MCF 10A (cell line): ENCODE measurements at regions not wholly inside any gene's neighbourhood (a gene's known extent, or its start where the extent isn't known, plus 50 kb on each side); places are given as distances from the start of the nearest gene placed in this dataset.

Experiments used
- BruUV-seq: library from RNA; stranded (reverse); fragments of 400-500 nt; replicated peaks from 2 replicates; lab custom pipeline; 2021; lab: Mats Ljungman, UMichigan
- CTCF ChIA-PET: fragments of 300-600 bp; sonication (Branson Sonifier 250); formaldehyde crosslinking; extraction: SDS; loops from one replicate; lab custom pipeline; 2021; ENCODE audit warnings: antibody characterized with exemption, inconsistent platforms; lab: Yijun Ruan, JAX
- POLR2A ChIA-PET: fragments of 300-600, 350-650 bp; sonication (Branson Sonifier 250); formaldehyde crosslinking; extraction: SDS; loops from one replicate; lab custom pipeline; 2020; ENCODE audit warnings: antibody characterized with exemption, inconsistent platforms; lab: Yijun Ruan, JAX
- DNase-seq: peaks from one replicate; pipeline ENCODE4 v3.0.0-alpha.2; 2018; ENCODE audit not compliant: unreplicated experiment
- H3K27ac Mint-ChIP-seq: one replicate; pipeline ENCODE4 v1.8.0; 2022; ENCODE audit warnings: mild to moderate bottlenecking, low read depth, mixed read lengths; ENCODE audit not compliant: unreplicated experiment
- H3K27me3 Mint-ChIP-seq: one replicate; pipeline ENCODE4 v1.8.0; 2022; ENCODE audit warnings: mixed read lengths; ENCODE audit not compliant: insufficient read depth, unreplicated experiment
- H3K36me3 Mint-ChIP-seq: one replicate; pipeline ENCODE4 v1.8.0; 2022; ENCODE audit warnings: mild to moderate bottlenecking, moderate library complexity, mixed read lengths; ENCODE audit not compliant: insufficient read depth, unreplicated experiment
- H3K4me1 Mint-ChIP-seq: one replicate; pipeline ENCODE4 v1.8.0; 2022; ENCODE audit warnings: mixed read lengths; ENCODE audit not compliant: insufficient read depth, unreplicated experiment
- H3K4me3 Mint-ChIP-seq: one replicate; pipeline ENCODE4 v1.8.0; 2022; ENCODE audit warnings: mild to moderate bottlenecking, moderate library complexity, mixed read lengths; ENCODE audit not compliant: unreplicated experiment
- H3K9me3 Mint-ChIP-seq: one replicate; pipeline ENCODE4 v1.8.0; 2022; ENCODE audit warnings: mixed read lengths; ENCODE audit not compliant: unreplicated experiment
- CTCF ChIP-seq: fragments of 200-600 bp; IDR thresholded peaks from one replicate; pipeline ENCODE4 v1.8.0; 2022; ENCODE audit warnings: antibody characterized with exemption, mild to moderate bottlenecking; ENCODE audit not compliant: unreplicated experiment
- intact Hi-C: fragments of 100-400 bp; cut with micrococcal nuclease; formaldehyde crosslinking; loops from 2 replicates; pipeline ENCODE4 v1.14.1; 2022

DNA sequence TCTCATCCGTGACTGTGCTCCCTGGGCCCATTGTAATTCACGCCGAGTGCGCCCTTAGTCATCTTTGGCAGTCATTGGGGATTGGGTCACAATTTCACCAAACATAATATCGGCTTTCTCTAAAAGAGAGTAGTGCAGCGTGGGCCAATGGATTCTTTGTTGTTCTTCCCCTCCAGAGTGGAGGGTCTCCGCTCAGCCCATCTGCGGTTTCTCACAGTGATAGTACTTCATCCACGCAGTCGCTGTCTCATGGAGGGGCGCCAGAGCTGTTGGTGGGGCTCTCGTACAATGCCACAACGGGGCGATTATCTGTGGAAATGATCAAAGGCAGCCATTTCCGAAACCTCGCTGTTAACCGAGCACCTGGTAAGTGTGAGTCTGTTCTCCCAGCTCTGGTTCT lies 321.8 kb downstream of the SNAPC1 start:
- peaks cover 16% of the 10 kb centered on the region for H3K9me3 Mint-ChIP-seq
- no peak overlapping the region for H3K27ac Mint-ChIP-seq
- DNase-seq: no peak
- no peak overlapping the region for H3K4me3 Mint-ChIP-seq
- intact Hi-C loops: no loop called here
- no peak for TF ChIP-seq CTCF
- CTCF ChIA-PET: interaction anchor here (1.0 kb wide), 1 partner anchor 43 kb away, joined by 3 read pairs; no protein-coding TSS in a partner anchor
- H3K27me3 Mint-ChIP-seq: no peaks in the 10 kb centered on the region
- H3K36me3 Mint-ChIP-seq: no peaks in the 10 kb centered on the region
- POLR2A ChIA-PET: no interaction called here
- BruUV-seq: no TSS peak
- H3K4me1 Mint-ChIP-seq: no peaks in the 10 kb centered on the region

GRCh38 chr14:62087191-62087590 lies 325.0 kb downstream of the SNAPC1 start:
- ChIA-PET CTCF (no interaction called here), POLR2A (no interaction called here)
- no peaks in the 10 kb centered on the region for H3K27me3 Mint-ChIP-seq
- DNase-seq: no peak
- no peak for TF ChIP-seq CTCF
- no peaks in the 10 kb centered on the region for H3K36me3 Mint-ChIP-seq
- no peak overlapping the region for H3K27ac Mint-ChIP-seq
- no TSS peak for BruUV-seq
- peaks cover 23% of the 10 kb centered on the region for H3K9me3 Mint-ChIP-seq
- no peak overlapping the region for H3K4me3 Mint-ChIP-seq
- H3K4me1 Mint-ChIP-seq: no peaks in the 10 kb centered on the region
- intact Hi-C loops: no loop called here

- Mint-ChIP-seq H3K27ac (no peak overlapping the region), H3K4me3 (no peak overlapping the region), H3K4me1 (no peaks in the 10 kb centered on the region), H3K36me3 (no peaks in the 10 kb centered on the region), H3K9me3 (peaks cover 7% of the 10 kb centered on the region), H3K27me3 (no peaks in the 10 kb centered on the region)
- no peak for DNase-seq
- no peak for TF ChIP-seq CTCF
- no TSS peak for BruUV-seq
- POLR2A ChIA-PET: no interaction called here
- CTCF ChIA-PET: no interaction called here
- intact Hi-C loops: no loop called here
These were observed 331.5 kb downstream of the SNAPC1 start for GRCh38 chr14:62093736-62094135.

DNA sequence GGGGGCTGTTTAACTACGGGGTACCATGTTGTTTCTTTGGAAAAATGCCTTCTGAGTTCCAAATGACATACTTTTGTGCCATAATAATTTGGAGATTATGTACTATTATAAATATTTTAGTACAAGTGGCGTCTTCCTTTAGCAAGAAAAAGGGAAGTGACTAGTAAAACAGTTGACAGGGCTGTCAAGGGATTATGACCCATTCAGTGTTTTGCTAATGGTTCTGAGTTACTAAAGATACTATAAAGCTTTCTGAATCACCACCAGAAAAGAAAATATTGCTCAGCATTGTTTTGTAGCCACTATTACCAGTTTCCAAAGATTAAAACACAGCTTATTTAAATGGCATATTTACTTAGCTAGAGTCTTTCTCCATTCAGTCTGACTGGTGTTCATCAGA lies 334.9 kb downstream of the SNAPC1 start:
- Mint-ChIP-seq H3K36me3 (no peaks in the 10 kb centered on the region), H3K4me3 (no peak overlapping the region), H3K27me3 (no peaks in the 10 kb centered on the region), H3K27ac (no peak overlapping the region), H3K9me3 (no peaks in the 10 kb centered on the region), H3K4me1 (no peaks in the 10 kb centered on the region)
- ChIA-PET CTCF (no interaction called here), POLR2A (no interaction called here)
- intact Hi-C loops: no loop called here
- DNase-seq: no peak
- TF ChIP-seq CTCF: no peak
- BruUV-seq: no TSS peak
